ENCODE measurements at regions not wholly inside any gene's neighbourhood (a gene's known extent, or its start where the extent isn't known, plus 50 kb on each side); places are given as distances from the start of the nearest gene placed in this dataset.

DNA sequence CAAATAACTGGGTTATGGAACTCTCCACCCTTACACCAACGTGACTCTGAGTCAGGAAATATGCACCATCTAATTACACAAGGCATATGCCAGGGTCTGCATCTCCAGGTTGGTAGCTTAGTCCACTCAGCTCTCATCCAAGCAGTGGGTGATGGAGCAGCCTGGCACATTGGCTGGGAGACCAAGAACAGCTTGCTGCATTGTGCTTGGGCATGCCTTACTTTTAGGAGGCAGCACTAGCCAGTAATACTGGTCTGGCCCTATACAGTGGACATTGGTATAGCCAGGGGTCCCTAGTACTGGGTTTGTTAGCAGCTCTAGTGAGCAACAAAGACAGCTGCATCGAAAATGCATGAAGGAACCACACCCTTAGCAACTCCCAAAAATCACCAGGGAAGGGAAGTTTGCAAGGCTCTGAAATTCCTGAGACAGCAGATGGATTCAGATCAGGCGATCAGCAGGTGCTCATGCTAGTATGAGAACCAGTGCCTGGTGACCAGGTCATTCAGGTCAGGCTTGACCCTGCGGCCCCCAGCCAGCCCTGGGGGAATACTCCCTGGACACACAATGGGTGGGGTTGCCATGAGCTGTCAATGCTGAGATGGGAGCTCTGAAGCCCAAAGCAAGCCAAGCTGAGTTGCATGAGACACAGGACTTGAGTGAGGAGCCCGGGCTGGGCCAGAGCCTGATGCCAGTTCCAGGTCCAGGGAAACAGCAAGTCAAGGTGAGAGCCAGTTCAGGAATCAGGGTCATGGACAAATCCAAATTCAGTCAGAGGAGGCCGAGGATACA is 217.9 kb upstream of the ZMIZ1 start:
- DNase-seq: no peak

- no peak for DNase-seq
Observed at GRCh38 chr10:78851647-78852046, 217.1 kb upstream of the ZMIZ1 start.

GRCh38 chr10:78852466-78853240 is 216.1 kb upstream of the ZMIZ1 start:
- DNase-seq: no peak

- no peak for DNase-seq
Observed at GRCh38 chr10:78853864-78854263, 214.9 kb upstream of the ZMIZ1 start.

GRCh38 chr10:78856421-78856820 is 212.3 kb upstream of the ZMIZ1 start:
- DNase-seq: no peak

DNA sequence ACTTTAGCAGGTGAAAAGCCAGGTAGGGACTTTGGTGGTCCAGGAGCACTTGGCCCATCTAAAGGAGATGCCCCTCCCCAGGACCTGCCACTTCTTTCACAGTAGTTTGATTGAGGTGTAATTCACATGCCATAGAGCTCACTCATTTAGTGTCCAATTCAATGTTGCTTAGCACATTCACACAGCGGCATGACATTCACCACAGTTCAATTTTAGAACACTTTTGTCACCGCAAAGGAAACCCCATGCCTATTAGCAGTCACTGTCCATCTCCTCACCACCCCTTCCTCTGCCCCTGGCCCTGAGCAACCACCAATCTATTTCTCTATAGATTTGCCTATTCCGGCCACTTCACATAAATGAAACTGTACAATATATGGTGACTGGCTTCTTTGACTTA is 211.6 kb upstream of the ZMIZ1 start:
- no peak for DNase-seq

- no peak for DNase-seq
Observed at GRCh38 chr10:78859266-78859665, 209.5 kb upstream of the ZMIZ1 start.

- DNase-seq: no peak
Observed at GRCh38 chr10:78859769-78860168, 209.0 kb upstream of the ZMIZ1 start.

DNA sequence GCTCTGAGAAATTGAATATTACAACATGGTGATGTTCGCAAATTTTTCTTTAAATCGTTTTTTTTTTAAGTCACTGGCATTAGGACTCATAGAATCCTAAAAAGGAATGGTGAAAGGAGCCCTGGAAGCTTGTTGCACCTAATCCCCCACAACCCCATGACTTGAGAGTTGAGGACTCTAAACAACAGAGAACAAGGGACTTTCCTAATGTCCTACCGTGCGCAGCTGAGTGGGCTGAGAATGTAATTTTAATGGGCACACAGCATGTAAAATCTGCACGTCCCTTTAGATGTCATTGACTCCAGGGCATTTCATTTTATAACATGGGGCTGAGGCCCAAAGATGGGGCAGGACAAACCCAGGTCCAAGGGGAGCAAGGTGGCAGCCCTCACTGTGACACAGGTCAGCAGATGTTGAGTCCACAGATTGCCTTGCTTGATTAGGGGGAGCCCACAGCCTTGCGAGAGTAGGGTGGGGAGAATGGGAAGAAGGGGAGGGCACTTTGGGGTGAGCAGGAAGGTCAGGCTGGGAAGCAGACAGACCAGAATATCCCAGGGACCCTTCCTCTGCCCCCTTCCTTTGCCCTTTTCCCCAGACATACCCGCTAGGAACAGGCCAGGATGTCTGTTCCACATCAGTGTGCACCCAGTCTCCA is 208.4 kb upstream of the ZMIZ1 start:
- DNase-seq: no peak

DNA sequence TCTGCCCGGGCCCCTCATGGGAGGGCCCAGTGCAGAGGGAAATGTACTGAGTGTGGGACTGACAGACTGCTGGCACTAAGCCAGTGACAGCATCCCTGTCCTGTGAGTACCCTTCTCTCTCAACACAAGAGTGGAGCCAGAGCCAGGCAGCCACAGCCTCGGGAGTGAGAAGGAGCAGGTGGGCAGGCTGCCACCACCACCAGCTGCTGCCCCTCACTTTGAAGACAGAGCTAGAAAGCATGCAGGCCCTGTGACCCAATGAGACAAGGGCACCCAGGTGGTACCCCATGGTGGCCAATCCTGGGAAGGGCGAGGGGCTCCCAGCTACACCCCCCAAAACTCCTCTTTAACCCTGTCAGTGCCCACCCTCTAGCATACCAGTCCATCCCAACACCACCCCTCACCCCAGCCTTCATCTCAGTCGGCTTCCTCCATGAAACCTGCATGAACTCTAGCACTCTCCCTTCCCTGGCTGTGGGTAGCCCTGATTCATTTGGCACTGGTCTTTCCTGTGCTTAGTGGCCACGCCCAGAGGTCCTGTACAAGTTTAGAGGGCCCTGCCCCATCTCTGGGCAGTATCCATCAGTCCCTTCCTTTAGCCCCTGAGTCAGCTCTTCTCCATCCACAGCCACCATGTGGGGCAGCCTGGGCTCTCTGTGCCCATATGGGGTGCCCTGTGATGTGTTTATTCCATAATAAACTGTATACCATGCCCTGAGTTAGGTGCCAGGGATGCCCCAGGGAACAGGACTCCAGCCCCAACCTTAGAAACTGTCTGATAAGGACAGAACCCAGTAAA is 207.0 kb upstream of the ZMIZ1 start:
- DNase-seq: no peak

GRCh38 chr10:78862328-78862640 is 206.5 kb upstream of the ZMIZ1 start:
- DNase-seq: no peak

- DNase-seq: no peak
Observed at GRCh38 chr10:78863140-78863905, 205.4 kb upstream of the ZMIZ1 start.

DNA sequence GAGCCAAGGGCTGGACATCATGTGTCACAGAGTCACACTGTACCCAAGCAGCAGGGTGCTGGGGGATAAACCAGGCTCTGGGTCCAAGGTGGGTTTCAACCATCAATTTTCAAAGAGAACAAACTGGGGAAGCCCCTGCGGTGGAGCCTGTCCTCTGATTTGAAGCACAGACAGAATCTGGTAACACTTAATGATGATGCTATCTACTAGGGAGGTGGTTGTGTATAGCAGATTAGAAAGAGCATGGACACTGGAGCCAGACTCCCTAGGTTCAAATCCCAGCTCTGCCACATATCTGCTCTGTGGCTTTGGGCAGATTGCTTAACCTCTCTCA is 204.9 kb upstream of the ZMIZ1 start:
- no peak for DNase-seq

GRCh38 chr10:78864761-78865537 is 203.8 kb upstream of the ZMIZ1 start:
- no peak for DNase-seq

DNA sequence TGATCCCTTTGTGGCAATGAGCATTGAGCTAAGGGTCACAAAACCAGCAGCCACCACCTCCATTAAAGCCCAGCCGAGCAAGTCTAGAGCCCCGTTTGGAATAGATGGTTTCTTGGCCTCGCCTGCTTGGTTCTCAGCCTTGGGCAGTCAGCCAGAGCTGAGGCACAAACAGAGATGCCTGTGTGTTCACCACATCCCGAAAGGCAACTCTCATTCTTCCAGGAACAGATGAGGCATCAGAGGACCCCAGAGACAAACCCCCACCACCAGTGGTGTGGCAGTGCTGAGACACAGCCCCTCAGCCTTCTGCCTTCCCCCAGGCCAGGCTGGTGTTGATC is 203.3 kb upstream of the ZMIZ1 start:
- no peak for DNase-seq

- DNase-seq: no peak
Observed at GRCh38 chr10:78865931-78866717, 202.6 kb upstream of the ZMIZ1 start.

- DNase-seq: no peak
Observed at GRCh38 chr10:78866731-78867554, 201.8 kb upstream of the ZMIZ1 start.

- DNase-seq: no peak
Observed at GRCh38 chr10:78867555-78867939, 201.2 kb upstream of the ZMIZ1 start.

DNA sequence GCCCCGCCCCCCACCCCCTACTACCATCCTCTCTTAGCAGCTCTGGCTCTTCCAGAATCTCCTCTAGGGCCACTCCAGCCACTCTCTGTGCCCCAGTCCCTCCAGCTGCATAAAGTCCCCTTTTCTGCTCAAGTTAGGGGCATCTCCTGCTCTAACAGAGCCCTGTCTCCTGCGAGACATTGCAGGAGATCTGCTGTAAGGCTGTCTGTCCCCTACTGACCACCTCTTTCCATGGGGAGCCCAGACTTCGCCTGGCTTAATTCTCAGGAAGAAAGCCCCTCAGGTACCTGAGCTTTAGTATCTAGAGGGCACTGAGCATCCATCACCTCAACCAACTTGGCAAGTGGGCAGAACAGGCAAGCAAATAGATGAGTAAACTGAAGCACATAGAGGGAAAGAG is 200.7 kb upstream of the ZMIZ1 start:
- no peak for DNase-seq

GRCh38 chr10:78868456-78868855 is 200.3 kb upstream of the ZMIZ1 start:
- DNase-seq: no peak

All from stimulated activated naive CD4-positive, alpha-beta T cell treated with Interleukin-2 at 50 U/mL for 16 hours (primary cell).